Activated CD8-positive, alpha-beta T cell treated with anti-CD3 and anti-CD28 coated beads, Interleukin-2, amount 10 ng/mL, durations not matched to agents 7 days and 5 days (primary cell): ENCODE measurements at regions not wholly inside any gene's neighbourhood (a gene's known extent, or its start where the extent isn't known, plus 50 kb on each side); places are given as distances from the start of the nearest gene placed in this dataset.

ENCODE experiments used
- ATAC-seq: fragments of 150-1000 bp; cut with Tn5 transposase; one replicate; pipeline ENCODE4 v1.10.0; 2021; ENCODE audit warnings: moderate library complexity
- CTCF ChIA-PET: fragments of 350-600 bp; sonication (Branson Sonifier 250); formaldehyde crosslinking; loops from one replicate; lab custom pipeline; 2021; ENCODE audit warnings: antibody characterized with exemption; lab: Charles Lee
- POLR2A ChIA-PET: fragments of 350-600 bp; sonication (Branson Sonifier 250); formaldehyde crosslinking; loops from one replicate; lab custom pipeline; 2021; ENCODE audit warnings: antibody characterized with exemption; lab: Charles Lee
- DNase-seq: peaks from one replicate; pipeline ENCODE4 v3.0.0-alpha.2; 2020
- H3K27ac Mint-ChIP-seq: one replicate; pipeline ENCODE4 v1.8.0; 2021; ENCODE audit warnings: mild to moderate bottlenecking, mixed read lengths
- H3K27me3 Mint-ChIP-seq: one replicate; pipeline ENCODE4 v1.8.0; 2021; ENCODE audit warnings: low read depth, mixed read lengths
- H3K36me3 Mint-ChIP-seq: one replicate; pipeline ENCODE4 v1.8.0; 2021; ENCODE audit warnings: low read depth, mixed read lengths
- H3K4me1 Mint-ChIP-seq: one replicate; pipeline ENCODE4 v1.8.0; 2021; ENCODE audit warnings: low read depth, mixed read lengths
- H3K4me3 Mint-ChIP-seq: one replicate; pipeline ENCODE4 v1.8.0; 2021; ENCODE audit warnings: mild to moderate bottlenecking, mixed read lengths
- H3K9me3 Mint-ChIP-seq: one replicate; pipeline ENCODE4 v1.8.0; 2022; ENCODE audit warnings: mixed read lengths; ENCODE audit not compliant: insufficient read depth

DNA sequence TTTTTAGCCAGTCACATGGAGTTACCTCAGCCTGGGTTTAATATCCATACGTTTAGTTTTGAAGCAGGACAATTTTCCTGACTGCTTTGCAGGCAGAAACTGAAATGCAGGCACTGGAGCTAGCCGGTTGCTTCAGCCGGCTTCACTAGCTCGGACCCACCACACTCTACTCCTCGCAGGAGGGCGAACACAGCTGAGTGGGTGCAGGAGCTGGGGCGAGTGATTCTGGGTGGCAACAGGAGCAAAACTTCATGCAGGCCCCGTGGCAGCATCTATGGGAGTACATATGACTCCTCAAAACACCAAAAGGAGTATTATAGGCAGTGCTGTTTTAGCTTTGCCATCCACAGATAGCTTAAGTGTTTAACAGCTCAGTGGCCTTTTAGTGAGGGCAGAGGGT, 1211.8 kb upstream of the NUDT12 start:
- CTCF ChIA-PET: no interaction called here
- DNase-seq (no peak), ATAC-seq (no peak)
- no peaks in the 10 kb centered on the region for H3K9me3 Mint-ChIP-seq
- POLR2A ChIA-PET: no interaction called here
- no peaks in the 10 kb centered on the region for H3K27me3 Mint-ChIP-seq
- no peaks in the 10 kb centered on the region for H3K4me1 Mint-ChIP-seq
- no peaks in the 10 kb centered on the region for H3K36me3 Mint-ChIP-seq
- H3K4me3 Mint-ChIP-seq: no peak overlapping the region
- no peak overlapping the region for H3K27ac Mint-ChIP-seq

DNA sequence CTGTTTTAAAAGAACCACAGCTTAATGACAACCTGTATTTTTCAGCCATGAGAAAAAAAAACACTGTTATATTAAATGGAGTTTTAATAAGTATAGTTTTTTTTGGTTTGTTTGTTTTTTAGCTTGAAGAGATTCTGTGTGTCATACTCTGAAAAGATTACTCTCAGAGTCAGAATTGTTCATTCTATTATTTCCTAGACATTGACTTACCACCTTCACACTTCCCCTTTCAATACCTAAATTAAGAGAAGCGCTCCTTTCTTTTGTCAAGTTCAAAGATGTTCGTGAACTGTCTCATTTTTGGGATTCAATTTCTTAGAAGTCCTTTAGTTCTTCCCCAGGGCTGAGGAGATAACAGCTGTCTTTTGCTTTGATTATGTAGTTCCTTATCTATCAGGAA, 1201.6 kb upstream of the NUDT12 start:
- H3K4me3 Mint-ChIP-seq: no peak overlapping the region
- peaks cover 9% of the 10 kb centered on the region for H3K9me3 Mint-ChIP-seq
- H3K4me1 Mint-ChIP-seq: no peaks in the 10 kb centered on the region
- CTCF ChIA-PET: no interaction called here
- H3K27me3 Mint-ChIP-seq: no peaks in the 10 kb centered on the region
- H3K27ac Mint-ChIP-seq: no peak overlapping the region
- DNase-seq (no peak), ATAC-seq (no peak)
- POLR2A ChIA-PET: no interaction called here
- no peaks in the 10 kb centered on the region for H3K36me3 Mint-ChIP-seq

DNA sequence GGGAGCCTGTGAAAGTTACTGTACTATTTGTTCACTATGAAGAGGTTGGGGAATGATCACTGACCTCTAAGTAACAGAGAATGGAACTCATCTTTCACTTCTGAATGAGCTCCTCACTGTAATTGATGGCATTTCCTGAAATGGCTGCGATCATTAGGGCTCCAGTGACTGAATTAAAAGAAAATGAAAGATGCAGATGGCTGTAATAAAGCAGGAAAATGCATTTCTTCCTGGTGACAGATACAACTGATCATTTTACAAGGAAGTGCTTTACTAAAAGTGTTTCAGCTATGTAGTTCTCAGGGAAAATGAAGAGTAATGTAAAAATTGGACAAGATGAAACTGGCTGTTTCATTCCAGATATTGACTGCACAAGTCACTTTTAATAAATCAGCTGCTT, 1200.6 kb upstream of the NUDT12 start:
- POLR2A ChIA-PET: no interaction called here
- H3K27ac Mint-ChIP-seq: no peak overlapping the region
- no peaks in the 10 kb centered on the region for H3K36me3 Mint-ChIP-seq
- no peaks in the 10 kb centered on the region for H3K4me1 Mint-ChIP-seq
- peaks cover 9% of the 10 kb centered on the region for H3K9me3 Mint-ChIP-seq
- H3K4me3 Mint-ChIP-seq: no peak overlapping the region
- DNase-seq (no peak), ATAC-seq (no peak)
- H3K27me3 Mint-ChIP-seq: no peaks in the 10 kb centered on the region
- CTCF ChIA-PET: no interaction called here

DNA sequence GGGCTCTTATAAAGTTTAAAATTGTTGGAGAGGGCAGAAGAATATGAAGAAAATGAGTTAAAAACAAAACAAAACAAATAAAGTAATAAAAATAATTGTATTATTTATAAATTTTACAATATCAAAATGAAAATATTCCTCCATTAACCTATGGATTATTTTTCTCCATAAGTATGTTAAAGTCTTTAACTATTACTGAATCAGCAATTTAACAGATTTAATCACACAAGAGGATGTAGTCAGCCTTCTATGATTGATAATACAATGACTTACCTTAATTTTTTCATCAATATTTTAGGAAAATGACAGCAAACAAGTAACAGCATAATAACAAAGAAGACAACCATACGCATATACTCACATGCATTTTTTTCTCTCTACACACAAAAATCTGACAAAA, 1195.3 kb upstream of the NUDT12 start:
- no peaks in the 10 kb centered on the region for H3K4me1 Mint-ChIP-seq
- H3K4me3 Mint-ChIP-seq: no peak overlapping the region
- no peaks in the 10 kb centered on the region for H3K36me3 Mint-ChIP-seq
- ATAC-seq (no peak), DNase-seq (no peak)
- ChIA-PET CTCF (no interaction called here), POLR2A (no interaction called here)
- H3K27ac Mint-ChIP-seq: no peak overlapping the region
- peaks cover 6% of the 10 kb centered on the region for H3K9me3 Mint-ChIP-seq
- H3K27me3 Mint-ChIP-seq: no peaks in the 10 kb centered on the region

DNA sequence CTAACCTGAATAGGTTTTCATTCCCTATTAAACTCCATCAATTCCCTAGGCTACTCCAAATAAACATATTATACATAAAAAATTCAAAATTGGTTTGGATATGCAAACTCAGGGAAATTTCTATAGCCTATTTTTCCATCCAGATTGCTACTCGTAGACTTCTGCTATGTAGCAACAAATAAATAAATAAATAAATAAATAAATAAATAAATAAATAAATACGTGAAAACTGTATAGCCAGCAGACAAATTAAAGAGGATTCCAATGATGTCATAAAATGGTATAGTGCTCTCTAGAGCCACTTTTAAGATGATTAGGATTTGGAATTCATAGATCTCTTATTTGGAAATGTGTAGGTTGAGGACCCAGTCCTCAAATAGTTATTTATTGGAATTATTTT, 1193.2 kb upstream of the NUDT12 start:
- no peaks in the 10 kb centered on the region for H3K36me3 Mint-ChIP-seq
- ChIA-PET CTCF (no interaction called here), POLR2A (no interaction called here)
- no peak overlapping the region for H3K27ac Mint-ChIP-seq
- no peak overlapping the region for H3K4me3 Mint-ChIP-seq
- no peak for ATAC-seq
- no peaks in the 10 kb centered on the region for H3K4me1 Mint-ChIP-seq
- H3K9me3 Mint-ChIP-seq: peaks cover 3% of the 10 kb centered on the region
- H3K27me3 Mint-ChIP-seq: no peaks in the 10 kb centered on the region
- DNase-seq: no peak

DNA sequence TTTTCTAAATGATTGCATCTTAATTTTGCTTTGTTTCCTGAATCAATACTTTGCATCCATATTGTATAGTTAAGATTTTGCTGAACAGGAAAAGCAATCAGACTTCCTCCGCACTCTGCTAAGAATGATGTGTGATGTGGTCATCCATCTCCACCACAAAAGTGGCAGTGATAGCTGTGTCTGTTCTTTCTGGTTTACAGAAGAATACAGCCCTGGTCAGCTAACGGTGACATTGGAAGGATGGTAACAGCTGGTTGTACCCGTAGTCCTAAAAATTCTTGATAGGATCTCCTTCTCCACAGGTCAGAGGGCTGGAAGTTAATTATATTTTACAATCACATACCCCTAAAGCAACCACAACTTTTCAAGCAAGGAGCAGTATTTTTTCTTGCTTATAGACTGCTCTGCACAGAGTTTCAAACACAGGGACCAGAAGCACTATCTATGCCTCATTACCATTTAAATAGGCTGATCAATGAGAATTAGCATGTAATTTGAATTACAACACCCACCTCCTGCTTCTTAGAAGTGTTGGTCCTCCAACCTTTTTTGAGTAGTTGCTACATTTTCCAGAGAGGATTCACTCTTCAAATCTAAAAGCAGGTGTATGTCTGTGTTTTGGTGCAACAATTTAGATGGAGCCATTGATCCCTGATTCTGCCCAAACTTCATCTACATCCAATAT, 1191.9 kb upstream of the NUDT12 start:
- Mint-ChIP-seq H3K4me3 (no peak overlapping the region), H3K27ac (no peak overlapping the region), H3K36me3 (no peaks in the 10 kb centered on the region), H3K9me3 (no peaks in the 10 kb centered on the region), H3K27me3 (no peaks in the 10 kb centered on the region), H3K4me1 (no peaks in the 10 kb centered on the region)
- ChIA-PET POLR2A (no interaction called here), CTCF (no interaction called here)
- DNase-seq (no peak), ATAC-seq (no peak)

DNA sequence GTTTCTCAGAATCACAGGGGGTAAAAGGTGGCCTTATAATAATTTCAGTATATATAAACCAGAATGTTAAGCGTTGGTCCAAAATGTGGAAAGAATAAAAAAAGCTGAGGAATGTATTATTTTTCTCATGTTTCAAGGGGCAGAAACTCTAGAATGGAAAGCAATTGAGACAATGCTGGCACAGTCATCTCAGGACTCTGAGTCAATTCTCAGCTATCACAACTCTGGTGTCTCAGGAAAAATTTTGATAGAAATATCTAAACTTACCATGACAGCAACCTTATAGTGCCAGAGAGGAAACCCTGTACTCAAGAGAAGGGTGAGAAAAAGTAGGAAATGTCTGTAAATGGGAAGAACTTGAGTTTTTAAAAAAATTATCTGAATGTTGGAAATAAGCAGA, 1189.4 kb upstream of the NUDT12 start:
- no peak overlapping the region for H3K4me3 Mint-ChIP-seq
- peaks cover 3% of the 10 kb centered on the region for H3K9me3 Mint-ChIP-seq
- H3K27ac Mint-ChIP-seq: no peak overlapping the region
- no peak for ATAC-seq
- ChIA-PET CTCF (no interaction called here), POLR2A (no interaction called here)
- no peak for DNase-seq
- H3K27me3 Mint-ChIP-seq: no peaks in the 10 kb centered on the region
- H3K36me3 Mint-ChIP-seq: no peaks in the 10 kb centered on the region
- H3K4me1 Mint-ChIP-seq: no peaks in the 10 kb centered on the region

DNA sequence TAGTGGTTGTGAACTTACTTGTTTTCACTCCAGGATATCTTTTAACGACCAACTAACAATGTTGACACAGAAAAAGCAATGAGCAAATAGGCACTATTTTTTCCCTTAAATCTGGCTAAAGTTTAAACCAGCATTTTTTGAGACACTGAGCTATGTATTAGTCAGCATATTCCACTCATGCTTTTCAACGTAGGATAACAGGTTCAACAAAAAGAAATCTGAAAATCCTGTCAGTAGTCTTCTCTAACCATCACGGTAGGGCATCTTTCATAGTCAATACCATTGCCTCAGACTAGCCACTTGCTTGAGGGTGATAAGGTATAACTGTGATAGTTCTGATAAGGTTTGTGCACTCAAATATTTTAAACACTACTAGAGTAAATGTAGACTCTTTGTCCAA, 1177.3 kb upstream of the NUDT12 start:
- DNase-seq: no peak
- Mint-ChIP-seq H3K4me3 (no peak overlapping the region), H3K36me3 (no peaks in the 10 kb centered on the region), H3K27ac (no peak overlapping the region), H3K4me1 (no peaks in the 10 kb centered on the region), H3K27me3 (no peaks in the 10 kb centered on the region), H3K9me3 (peaks cover 30% of the 10 kb centered on the region)
- CTCF ChIA-PET: no interaction called here
- POLR2A ChIA-PET: no interaction called here
- ATAC-seq: no peak

DNA sequence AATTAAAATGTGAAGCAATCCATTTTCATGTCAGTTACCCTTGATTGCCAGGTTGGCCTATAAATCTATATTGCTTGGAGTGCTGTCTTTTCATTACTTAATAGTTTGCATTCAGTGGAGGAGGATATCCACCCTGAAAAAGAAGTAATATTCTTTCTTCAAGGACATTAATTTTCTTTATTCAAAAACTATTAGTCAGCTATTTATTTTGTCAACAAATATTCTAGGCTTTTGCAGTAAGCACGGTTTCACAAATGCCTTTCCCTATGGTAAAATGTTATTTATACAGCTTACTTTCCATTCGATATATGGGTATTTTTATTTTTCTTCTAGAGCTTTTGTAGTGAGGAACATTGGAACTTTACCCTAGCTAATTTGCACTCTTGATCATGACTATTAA, 1176.9 kb upstream of the NUDT12 start:
- POLR2A ChIA-PET: no interaction called here
- Mint-ChIP-seq H3K4me3 (no peak overlapping the region), H3K36me3 (no peaks in the 10 kb centered on the region), H3K4me1 (no peaks in the 10 kb centered on the region), H3K27ac (no peak overlapping the region), H3K9me3 (peaks cover 26% of the 10 kb centered on the region), H3K27me3 (no peaks in the 10 kb centered on the region)
- DNase-seq (no peak), ATAC-seq (no peak)
- CTCF ChIA-PET: no interaction called here

DNA sequence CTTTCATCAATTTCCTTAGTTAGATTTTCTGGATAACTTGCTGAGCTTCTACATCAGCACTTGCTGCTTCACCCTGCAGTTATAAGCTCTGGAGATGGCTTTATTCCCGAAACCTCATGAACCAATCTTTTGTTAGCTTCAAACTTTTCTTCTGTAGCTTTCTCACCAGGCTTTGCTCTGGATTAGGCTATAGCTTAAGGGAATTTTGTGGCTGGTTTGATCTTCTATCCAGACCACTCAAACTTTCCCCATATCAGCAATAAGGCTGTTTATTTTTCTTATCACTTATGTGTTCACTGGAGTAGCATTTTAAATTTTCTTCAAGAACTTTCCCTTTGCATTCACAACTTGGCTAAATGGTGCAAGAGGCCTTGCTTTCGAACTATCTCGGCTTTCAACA, 1173.5 kb upstream of the NUDT12 start:
- ChIA-PET CTCF (no interaction called here), POLR2A (no interaction called here)
- H3K27me3 Mint-ChIP-seq: no peaks in the 10 kb centered on the region
- no peaks in the 10 kb centered on the region for H3K36me3 Mint-ChIP-seq
- H3K27ac Mint-ChIP-seq: no peak overlapping the region
- no peaks in the 10 kb centered on the region for H3K4me1 Mint-ChIP-seq
- peaks cover 14% of the 10 kb centered on the region for H3K9me3 Mint-ChIP-seq
- ATAC-seq (no peak), DNase-seq (no peak)
- no peak overlapping the region for H3K4me3 Mint-ChIP-seq

DNA sequence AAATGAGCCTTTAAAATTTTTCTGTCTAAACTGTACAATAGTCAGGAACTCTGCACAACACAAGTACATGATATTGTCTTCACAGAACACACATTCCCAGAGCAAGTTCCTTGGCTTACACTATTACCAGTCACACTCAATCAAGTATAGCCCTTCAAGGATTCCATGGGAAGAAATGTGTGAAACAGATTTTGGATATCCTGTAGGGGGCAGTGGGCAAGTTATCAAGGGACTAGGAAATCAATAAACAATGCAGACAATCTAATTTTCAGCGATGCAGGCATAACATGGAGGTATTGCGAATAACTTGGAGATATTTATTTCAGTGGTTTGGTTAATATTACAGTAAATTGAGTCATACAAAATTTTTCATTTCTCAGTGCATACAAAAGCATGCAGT, 1171.5 kb upstream of the NUDT12 start:
- Mint-ChIP-seq H3K27ac (no peak overlapping the region), H3K4me1 (no peaks in the 10 kb centered on the region), H3K9me3 (peaks cover 14% of the 10 kb centered on the region), H3K27me3 (no peaks in the 10 kb centered on the region), H3K4me3 (no peak overlapping the region), H3K36me3 (no peaks in the 10 kb centered on the region)
- ChIA-PET CTCF (no interaction called here), POLR2A (no interaction called here)
- no peak for ATAC-seq
- no peak for DNase-seq

DNA sequence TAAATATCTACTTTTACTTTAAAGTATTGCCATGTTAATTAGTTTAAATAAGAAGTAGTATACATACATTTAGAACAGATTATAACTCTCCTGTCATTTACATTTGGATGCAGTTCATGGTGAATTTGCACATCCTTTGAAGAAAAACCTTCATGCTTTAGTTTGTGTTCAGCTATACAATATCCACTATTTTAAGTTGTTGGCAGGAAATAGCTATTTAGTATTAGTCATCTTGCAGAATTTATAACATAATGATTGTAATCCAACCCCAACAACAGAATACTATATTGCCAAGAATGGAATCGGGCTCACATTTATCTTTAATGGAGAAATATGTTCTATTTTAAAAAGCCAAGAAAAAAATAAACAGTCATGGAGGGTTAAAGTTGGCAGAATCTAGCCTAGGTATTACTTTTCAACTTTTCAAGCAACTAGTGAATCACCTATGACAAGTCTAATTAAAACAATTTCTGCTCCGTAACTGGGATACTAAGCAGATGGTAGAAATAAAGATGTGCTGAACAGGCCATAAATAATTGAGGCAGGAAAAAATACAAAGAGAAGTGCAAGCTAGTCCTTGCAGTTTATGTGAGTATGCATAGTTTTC, 1170.6 kb upstream of the NUDT12 start:
- Mint-ChIP-seq H3K9me3 (peaks cover 14% of the 10 kb centered on the region), H3K36me3 (no peaks in the 10 kb centered on the region), H3K4me3 (no peak overlapping the region), H3K4me1 (no peaks in the 10 kb centered on the region), H3K27me3 (no peaks in the 10 kb centered on the region), H3K27ac (no peak overlapping the region)
- DNase-seq (no peak), ATAC-seq (no peak)
- CTCF ChIA-PET: no interaction called here
- POLR2A ChIA-PET: no interaction called here

DNA sequence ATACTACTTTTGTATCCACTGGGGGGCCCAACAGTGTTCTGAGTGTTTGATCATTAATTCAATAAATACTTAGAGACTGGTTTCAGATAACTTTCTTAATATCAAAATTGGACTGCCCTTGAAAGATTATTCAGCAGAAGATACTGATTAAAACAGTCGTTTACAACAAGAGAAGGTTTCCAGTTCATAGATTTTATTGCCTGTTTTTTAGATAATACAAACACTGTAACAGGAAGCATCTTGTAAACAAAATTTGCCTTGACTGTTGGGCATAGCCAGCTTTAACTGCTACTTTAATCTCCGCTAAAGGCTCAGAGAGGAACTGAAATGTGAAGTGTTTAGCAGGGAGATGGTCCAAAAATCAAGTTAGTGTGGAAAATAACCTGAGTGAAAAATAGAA, 1168.7 kb upstream of the NUDT12 start:
- no peak for DNase-seq
- ChIA-PET POLR2A (no interaction called here), CTCF (no interaction called here)
- Mint-ChIP-seq H3K36me3 (no peaks in the 10 kb centered on the region), H3K4me1 (no peaks in the 10 kb centered on the region), H3K27me3 (no peaks in the 10 kb centered on the region), H3K9me3 (peaks cover 9% of the 10 kb centered on the region), H3K27ac (no peak overlapping the region), H3K4me3 (no peak overlapping the region)
- ATAC-seq: no peak
